ENCODE measurements at regions not wholly inside any gene's neighbourhood (a gene's known extent, or its start where the extent isn't known, plus 50 kb on each side); places are given as distances from the start of the nearest gene placed in this dataset.

- no peak for DNase-seq (ENCODE audit: low read depth in 4 of 4, low spot score in 3 of 4)
Measured at GRCh38 chr4:189053621-189054020, 887.1 kb upstream of the FRG1 start.

- DNase-seq (ENCODE audit: low read depth in 4 of 4, low spot score in 3 of 4), result no peak
Measured at GRCh38 chr4:189060104-189060503, 880.6 kb upstream of the FRG1 start.

- no peak for DNase-seq (ENCODE audit: low read depth in 4 of 4, low spot score in 3 of 4)
Measured at GRCh38 chr4:189062047-189062820, 878.4 kb upstream of the FRG1 start.

GRCh38 chr4:189069772-189070171 is 870.9 kb upstream of the FRG1 start:
- DNase-seq (ENCODE audit: low read depth in 4 of 4, low spot score in 3 of 4), result no peak

GRCh38 chr4:189071241-189071640 is 869.4 kb upstream of the FRG1 start:
- no peak for DNase-seq (ENCODE audit: low read depth in 4 of 4, low spot score in 3 of 4)

- no peak for DNase-seq (ENCODE audit: low read depth in 4 of 4, low spot score in 3 of 4)
Measured at GRCh38 chr4:189073739-189074138, 866.9 kb upstream of the FRG1 start.

GRCh38 chr4:189081826-189082225 is 858.8 kb upstream of the FRG1 start:
- no peak for DNase-seq (ENCODE audit: low read depth in 4 of 4, low spot score in 3 of 4)

GRCh38 chr4:189083769-189084168 is 856.9 kb upstream of the FRG1 start:
- DNase-seq (ENCODE audit: low read depth in 4 of 4, low spot score in 3 of 4), result no peak

- no peak for DNase-seq (ENCODE audit: low read depth in 4 of 4, low spot score in 3 of 4)
Measured at GRCh38 chr4:189084671-189085070, 856.0 kb upstream of the FRG1 start.

GRCh38 chr4:189087971-189088370 is 852.7 kb upstream of the FRG1 start:
- peak in 2 of 4 donors; percentile 5 to 10 for DNase-seq (ENCODE audit: low read depth in 4 of 4, low spot score in 3 of 4)

- DNase-seq (ENCODE audit: low read depth in 4 of 4, low spot score in 3 of 4), result no peak
Measured at GRCh38 chr4:189088780-189089179, 851.9 kb upstream of the FRG1 start.

- no peak for DNase-seq (ENCODE audit: low read depth in 4 of 4, low spot score in 3 of 4)
Measured at GRCh38 chr4:189090174-189090814, 850.4 kb upstream of the FRG1 start.

GRCh38 chr4:189092581-189092980 is 848.1 kb upstream of the FRG1 start:
- no peak for DNase-seq (ENCODE audit: low read depth in 4 of 4, low spot score in 3 of 4)

- no peak for DNase-seq (ENCODE audit: low read depth in 4 of 4, low spot score in 3 of 4)
Measured at GRCh38 chr4:189096108-189096507, 844.6 kb upstream of the FRG1 start.

GRCh38 chr4:189096717-189097116 is 844.0 kb upstream of the FRG1 start:
- DNase-seq (ENCODE audit: low read depth in 4 of 4, low spot score in 3 of 4), result no peak

GRCh38 chr4:189098932-189099696 is 841.6 kb upstream of the FRG1 start:
- DNase-seq (ENCODE audit: low read depth in 4 of 4, low spot score in 3 of 4), result no peak

GRCh38 chr4:189113389-189113888 is 827.2 kb upstream of the FRG1 start:
- no peak for DNase-seq (ENCODE audit: low read depth in 4 of 4, low spot score in 3 of 4)

GRCh38 chr4:189117426-189117825 is 823.2 kb upstream of the FRG1 start:
- DNase-seq (ENCODE audit: low read depth in 4 of 4, low spot score in 3 of 4), result no peak

- DNase-seq (ENCODE audit: low read depth in 4 of 4, low spot score in 3 of 4), result no peak
Measured at GRCh38 chr4:189121336-189121735, 819.3 kb upstream of the FRG1 start.

GRCh38 chr4:189124149-189124758 is 816.4 kb upstream of the FRG1 start:
- DNase-seq (ENCODE audit: low read depth in 4 of 4, low spot score in 3 of 4), result peak in 3 of 4 donors; percentile 12 to 20 (median 17)

- no peak for DNase-seq (ENCODE audit: low read depth in 4 of 4, low spot score in 3 of 4)
Measured at GRCh38 chr4:189124791-189125190, 815.9 kb upstream of the FRG1 start.
